PC-3 (cell line): ENCODE measurements at regions not wholly inside any gene's neighbourhood (a gene's known extent, or its start where the extent isn't known, plus 50 kb on each side); places are given as distances from the start of the nearest gene placed in this dataset.

ENCODE experiments used
- ATAC-seq: fragments of 200-7000 bp; cut with Tn5 transposase; 2 replicates; pipeline ENCODE4 v1.9.1; 2020; ENCODE audit warnings: mild to moderate bottlenecking, moderate library complexity
- BruUV-seq: library from RNA; stranded (reverse); fragments of 400-500 nt; replicated peaks from 2 replicates; lab custom pipeline; 2021; lab: Mats Ljungman, UMichigan
- CTCF ChIA-PET: fragments of 300-600 bp; sonication (Branson Sonifier 250); formaldehyde crosslinking; loops from one replicate; lab custom pipeline; 2022; ENCODE audit warnings: antibody characterized with exemption; lab: Charles Lee
- POLR2A ChIA-PET: fragments of 300-600 bp; sonication (Branson Sonifier 250); formaldehyde crosslinking; loops from one replicate; lab custom pipeline; 2022; ENCODE audit warnings: antibody characterized with exemption; ENCODE audit not compliant: unreplicated experiment; lab: Charles Lee
- DNase-seq: peaks from one replicate; pipeline ENCODE4 v3.0.0-alpha.2; 2015
- H2AFZ ChIP-seq: fragments of 300-600 bp; sonication (generic); 2 replicates; pipeline ENCODE4 v1.6.0; 2016; ENCODE audit warnings: antibody characterized with exemption, low read length
- H3F3A ChIP-seq: fragments of 300-600 bp; sonication (generic); one replicate; pipeline ENCODE4 v1.6.0; 2017; ENCODE audit warnings: antibody characterized with exemption, low read length, control low read depth, mild to moderate bottlenecking; ENCODE audit not compliant: unreplicated experiment
- H3K27ac ChIP-seq: fragments of 300-600 bp; sonication (generic); 2 replicates; pipeline ENCODE4 v1.5.1; 2016; ENCODE audit warnings: mild to moderate bottlenecking, low read length
- H3K27me3 ChIP-seq: fragments of 300-600 bp; sonication (generic); 2 replicates; pipeline ENCODE4 v1.6.1; 2016; ENCODE audit warnings: low read length, mixed read lengths
- H3K36me3 ChIP-seq: fragments of 300-600 bp; sonication (generic); 2 replicates; pipeline ENCODE4 v1.6.1; 2016; ENCODE audit warnings: low read depth, mixed run types, low read length, mixed read lengths
- H3K4me1 ChIP-seq: fragments of 300-600 bp; sonication (generic); 2 replicates; pipeline ENCODE4 v1.5.1; 2016; ENCODE audit warnings: low read length; ENCODE audit not compliant: insufficient read depth
- H3K4me2 ChIP-seq: fragments of 300-600 bp; sonication (generic); 2 replicates; pipeline ENCODE4 v1.6.0; 2016; ENCODE audit warnings: low read length
- H3K4me3 ChIP-seq: fragments of 300-600 bp; sonication (generic); 2 replicates; pipeline ENCODE4 v1.5.1; 2016; ENCODE audit warnings: mild to moderate bottlenecking, low read length, mixed read lengths
- H3K79me2 ChIP-seq: fragments of 300-600 bp; sonication (generic); 2 replicates; pipeline ENCODE4 v1.6.1; 2017; ENCODE audit warnings: low read length, mixed read lengths
- H3K9ac ChIP-seq: fragments of 300-600 bp; sonication (generic); 2 replicates; pipeline ENCODE4 v1.6.0; 2016; ENCODE audit warnings: mild to moderate bottlenecking, low read length
- H3K9me2 ChIP-seq: fragments of 300-600 bp; sonication (generic); replicated peaks from 2 replicates; pipeline ENCODE4 v1.6.1; 2016; ENCODE audit warnings: mixed run types, low read length, mixed read lengths
- H3K9me3 ChIP-seq: fragments of 300-600 bp; sonication (generic); 2 replicates; pipeline ENCODE4 v1.6.1; 2016; ENCODE audit warnings: low read length, mixed read lengths
- H4K20me1 ChIP-seq: fragments of 300-600 bp; sonication (generic); 2 replicates; pipeline ENCODE4 v1.6.1; 2016; ENCODE audit warnings: low read length, mixed read lengths
- EZH2 ChIP-seq: fragments of 300-600 bp; sonication (generic); IDR thresholded peaks from one replicate; pipeline ENCODE4 v1.6.1; 2017; ENCODE audit warnings: antibody characterized with exemption, mild to moderate bottlenecking, low read length; ENCODE audit not compliant: unreplicated experiment
- EZH2phosphoT487 ChIP-seq: fragments of 300-600 bp; sonication (generic); IDR thresholded peaks from 2 replicates; pipeline ENCODE4 v1.6.1; 2018; ENCODE audit warnings: mild to moderate bottlenecking, antibody characterized with exemption, low read length, borderline replicate concordance
- intact Hi-C: fragments of 100-400 bp; cut with micrococcal nuclease; formaldehyde crosslinking; loops from 2 replicates; pipeline ENCODE4 v1.9.0; 2023
- TF ChIP-seq, protein P1 (sequence below): fragments of 300-600 bp; sonication (generic); conservative IDR thresholded peaks from 2 replicates; pipeline ENCODE4 v1.5.1; 2017; ENCODE audit warnings: antibody characterized with exemption, low read depth, mild to moderate bottlenecking, low read length

DNA sequence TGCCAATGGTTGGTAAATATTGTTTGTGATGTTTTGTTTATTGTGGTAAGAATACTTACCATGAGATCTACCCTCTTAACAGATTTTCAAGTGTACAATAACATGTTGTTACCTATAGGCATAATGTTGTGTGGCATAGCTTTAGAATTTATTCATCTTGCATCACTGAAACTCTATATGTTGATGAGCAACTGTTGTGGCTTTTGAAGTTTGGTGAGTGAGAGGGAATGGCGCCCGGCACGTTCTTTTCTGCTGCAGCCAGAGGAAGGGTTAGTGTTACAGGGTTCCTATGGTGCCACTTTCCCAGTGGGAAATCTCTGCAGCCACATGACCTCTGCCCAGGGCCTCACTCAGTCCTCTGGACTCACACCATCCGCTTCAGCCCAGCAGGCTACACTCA is 342.5 kb upstream of the ADGRL2 start:
- intact Hi-C loops, result no loop called here
- ChIA-PET POLR2A (no interaction called here), CTCF (no interaction called here)
- BruUV-seq, result no TSS peak
- Histone ChIP-seq H3K9me3 (no peaks in the 10 kb centered on the region), H3K9me2 (no peaks in the 10 kb centered on the region), H3F3A (no peaks in the 10 kb centered on the region), H3K27ac (no peak overlapping the region), H4K20me1 (no peaks in the 10 kb centered on the region), H3K79me2 (no peaks in the 10 kb centered on the region), H3K4me2 (no peak overlapping the region), H3K36me3 (no peaks in the 10 kb centered on the region), H3K4me3 (no peak overlapping the region), H3K9ac (no peak overlapping the region), H3K4me1 (no peaks in the 10 kb centered on the region), H2AFZ (no peak overlapping the region), H3K27me3 (peaks cover 28% of the 10 kb centered on the region; the same call in 1 of the 2 replicates)
- ATAC-seq, result no peak
- no peak for DNase-seq
- TF ChIP-seq EZH2phosphoT487 (no peak), EZH2 (no peak)
- TF ChIP-seq, protein P1, sequence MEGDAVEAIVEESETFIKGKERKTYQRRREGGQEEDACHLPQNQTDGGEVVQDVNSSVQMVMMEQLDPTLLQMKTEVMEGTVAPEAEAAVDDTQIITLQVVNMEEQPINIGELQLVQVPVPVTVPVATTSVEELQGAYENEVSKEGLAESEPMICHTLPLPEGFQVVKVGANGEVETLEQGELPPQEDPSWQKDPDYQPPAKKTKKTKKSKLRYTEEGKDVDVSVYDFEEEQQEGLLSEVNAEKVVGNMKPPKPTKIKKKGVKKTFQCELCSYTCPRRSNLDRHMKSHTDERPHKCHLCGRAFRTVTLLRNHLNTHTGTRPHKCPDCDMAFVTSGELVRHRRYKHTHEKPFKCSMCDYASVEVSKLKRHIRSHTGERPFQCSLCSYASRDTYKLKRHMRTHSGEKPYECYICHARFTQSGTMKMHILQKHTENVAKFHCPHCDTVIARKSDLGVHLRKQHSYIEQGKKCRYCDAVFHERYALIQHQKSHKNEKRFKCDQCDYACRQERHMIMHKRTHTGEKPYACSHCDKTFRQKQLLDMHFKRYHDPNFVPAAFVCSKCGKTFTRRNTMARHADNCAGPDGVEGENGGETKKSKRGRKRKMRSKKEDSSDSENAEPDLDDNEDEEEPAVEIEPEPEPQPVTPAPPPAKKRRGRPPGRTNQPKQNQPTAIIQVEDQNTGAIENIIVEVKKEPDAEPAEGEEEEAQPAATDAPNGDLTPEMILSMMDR, result no peak

DNA sequence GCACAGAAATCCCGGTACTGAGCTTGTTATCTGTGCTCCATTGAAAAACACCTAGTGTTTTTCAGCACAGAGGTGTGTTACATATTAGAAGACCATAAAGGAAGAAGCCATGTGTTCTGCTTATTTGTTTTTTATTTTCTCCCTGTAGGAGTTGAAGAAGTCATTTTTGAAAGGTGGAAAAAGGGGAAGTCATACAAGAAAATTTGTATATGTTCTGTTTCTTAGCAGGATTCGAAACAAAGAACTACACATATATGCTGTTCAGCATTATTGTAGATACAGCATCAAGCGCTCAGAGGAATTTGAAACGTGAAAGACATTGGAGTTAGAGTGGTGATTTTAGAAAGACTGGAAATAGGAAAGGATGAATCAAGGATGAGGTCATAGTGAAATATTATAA is 345.3 kb upstream of the ADGRL2 start:
- H4K20me1 ChIP-seq, result no peaks in the 10 kb centered on the region
- H3K36me3 ChIP-seq, result no peaks in the 10 kb centered on the region
- intact Hi-C loops, result no loop called here
- no peak overlapping the region for H2AFZ ChIP-seq
- H3K4me2 ChIP-seq, result no peak overlapping the region
- H3K9me3 ChIP-seq, result no peaks in the 10 kb centered on the region
- no peak overlapping the region for H3K27ac ChIP-seq
- no TSS peak for BruUV-seq
- ATAC-seq (no peak), DNase-seq (no peak)
- no peaks in the 10 kb centered on the region for H3K79me2 ChIP-seq
- H3F3A ChIP-seq, result no peaks in the 10 kb centered on the region
- H3K27me3 ChIP-seq, result peaks cover 37% of the 10 kb centered on the region
- POLR2A ChIA-PET, result no interaction called here
- H3K9ac ChIP-seq, result no peak overlapping the region
- H3K4me1 ChIP-seq, result no peaks in the 10 kb centered on the region
- no peak overlapping the region for H3K4me3 ChIP-seq
- TF ChIP-seq EZH2 (no peak), EZH2phosphoT487 (no peak)
- TF ChIP-seq, protein P1, result no peak
- CTCF ChIA-PET, result no interaction called here
- H3K9me2 ChIP-seq, result no peaks in the 10 kb centered on the region

DNA sequence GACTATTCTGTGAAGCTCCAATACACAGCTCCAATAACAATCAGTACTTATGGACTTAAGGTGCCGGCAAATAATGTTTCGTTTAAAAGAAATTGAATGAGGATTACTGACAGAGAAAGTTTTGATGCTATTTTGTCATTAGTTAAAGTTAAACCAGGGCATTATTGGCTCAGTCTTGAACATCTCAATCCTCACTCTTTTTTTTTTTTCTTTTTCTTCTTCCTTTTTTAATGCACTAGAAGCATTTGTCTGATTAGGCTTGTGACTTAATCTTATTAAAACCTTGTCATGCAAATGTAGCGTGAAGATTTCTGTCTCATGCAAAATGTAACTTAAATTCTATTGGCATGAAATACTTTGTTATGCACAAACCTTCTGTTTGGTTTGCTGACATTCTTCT is 346.8 kb upstream of the ADGRL2 start:
- no peaks in the 10 kb centered on the region for H3K36me3 ChIP-seq
- DNase-seq (no peak), ATAC-seq (no peak)
- no peak overlapping the region for H3K4me3 ChIP-seq
- intact Hi-C loops, result no loop called here
- H3K9me2 ChIP-seq, result no peaks in the 10 kb centered on the region
- H2AFZ ChIP-seq, result no peak overlapping the region
- TF ChIP-seq EZH2phosphoT487, result no peak
- no peak for TF ChIP-seq EZH2
- TF ChIP-seq, protein P1, result no peak
- H3K4me1 ChIP-seq, result no peaks in the 10 kb centered on the region
- no peak overlapping the region for H3K4me2 ChIP-seq
- H4K20me1 ChIP-seq, result no peaks in the 10 kb centered on the region
- peaks cover 36% of the 10 kb centered on the region for H3K27me3 ChIP-seq
- no peaks in the 10 kb centered on the region for H3K9me3 ChIP-seq
- no TSS peak for BruUV-seq
- H3K79me2 ChIP-seq, result no peaks in the 10 kb centered on the region
- H3F3A ChIP-seq, result no peaks in the 10 kb centered on the region
- ChIA-PET CTCF (no interaction called here), POLR2A (no interaction called here)
- no peak overlapping the region for H3K27ac ChIP-seq
- no peak overlapping the region for H3K9ac ChIP-seq
